K562 (cell line): ENCODE measurements at regions not wholly inside any gene's neighbourhood (a gene's known extent, or its start where the extent isn't known, plus 50 kb on each side); places are given as distances from the start of the nearest gene placed in this dataset.

Experiments used
- ATAC-seq: fragments of 200-7000 bp; cut with Tn5 transposase; 3 replicates; pipeline ENCODE4 v1.9.1; 2020; ENCODE audit warnings: moderate library complexity
- BruUV-seq: library from RNA; stranded (reverse); fragments of 400-500 nt; replicated peaks from 2 replicates; lab custom pipeline; 2021; lab: Mats Ljungman, UMichigan
- CTCF ChIA-PET: fragments of 300-600 bp; formaldehyde crosslinking; extraction: SDS; loops from one replicate; lab custom pipeline; 2021; ENCODE audit warnings: low intra/inter-chr PET ratio; lab: Yijun Ruan, JAX
- POLR2A ChIA-PET: fragments of 300-600, 350-650 bp; sonication (Branson Sonifier 250); formaldehyde crosslinking; extraction: SDS; loops from one replicate; lab custom pipeline; 2021; ENCODE audit warnings: antibody characterized with exemption, inconsistent platforms; lab: Yijun Ruan, JAX
- DNase-seq, 4 experiments: peaks; one replicate each; pipeline versions ENCODE4 v3.0.0 to v3.0.0-alpha.2; 2011 to 2018; ENCODE audit warnings: low spot score in 3 of 4, mixed read lengths in 3 of 4; ENCODE audit errors: extremely low read depth in 1 of 4
- FAIRE-seq: peaks from 2 replicates; lab custom pipeline; 2011; peaks lifted over from hg19 to GRCh38; lab: Jason Lieb, UNC
- H2AFZ ChIP-seq: 2 replicates; pipeline ENCODE4 v1.6.0; 2011; ENCODE audit warnings: low read depth, low read length, control low read depth, inconsistent platforms
- H3K27ac ChIP-seq: fragments of 200-600 bp; 3 replicates; pipeline ENCODE4 v1.8.0; 2011; ENCODE audit warnings: low read depth, mild to moderate bottlenecking, control low read depth, inconsistent platforms, low read length, moderate library complexity, mixed read lengths; ENCODE audit errors: extremely low read depth
- H3K27me3 ChIP-seq, 2 experiments: fragments of 300-600 bp in 1 of 2; 2 replicates in 1 of 2; 3 replicates in 1 of 2; pipeline versions ENCODE4 v1.6.0 to v1.8.0; 2011; ENCODE audit warnings: inconsistent platforms in 2 of 2, low read length in 2 of 2, mild to moderate bottlenecking in 1 of 2, mixed read lengths in 1 of 2, moderate library complexity in 1 of 2; ENCODE audit not compliant: control insufficient read depth in 2 of 2, insufficient read depth in 2 of 2
- H3K36me3 ChIP-seq: fragments of 300-600 bp; 3 replicates; pipeline ENCODE4 v1.8.0; 2011; ENCODE audit warnings: mild to moderate bottlenecking, low read length, inconsistent platforms; ENCODE audit not compliant: control insufficient read depth, insufficient read depth
- H3K4me1 ChIP-seq, 2 experiments: fragments of 200-600 bp in 1 of 2; replicated peaks in 1 of 2; 2 replicates in 1 of 2; 3 replicates in 1 of 2; pipeline versions ENCODE4 v1.5.1 to v1.8.0; 2011; ENCODE audit warnings: inconsistent platforms in 2 of 2, low read length in 2 of 2, mild to moderate bottlenecking in 1 of 2, mixed read lengths in 1 of 2, moderate library complexity in 1 of 2; ENCODE audit not compliant: control insufficient read depth in 2 of 2, insufficient read depth in 2 of 2
- H3K4me2 ChIP-seq: 2 replicates; pipeline ENCODE4 v1.6.1; 2011; ENCODE audit warnings: low read length, control low read depth, inconsistent platforms, mixed read lengths; ENCODE audit not compliant: insufficient read depth
- H3K4me3 ChIP-seq: fragments of 200-600 bp; sonication (generic), shearing (Covaris generic); 2 replicates; pipeline ENCODE4 v1.5.1; 2016; ENCODE audit warnings: control low read depth, inconsistent platforms
- H3K79me2 ChIP-seq: fragments of 200-600 bp; 3 replicates; pipeline ENCODE4 v1.8.0; 2011; ENCODE audit warnings: low read length, inconsistent platforms; ENCODE audit not compliant: control insufficient read depth, insufficient read depth
- H3K9ac ChIP-seq, 2 experiments: 2 replicates each; pipeline versions ENCODE4 v1.6.0 to v1.6.1; 2011; ENCODE audit warnings: low read depth in 2 of 2, low read length in 2 of 2, control low read depth in 1 of 2, inconsistent platforms in 1 of 2, mild to moderate bottlenecking in 1 of 2, mixed read lengths in 1 of 2; ENCODE audit not compliant: insufficient read depth in 1 of 2
- H3K9me1 ChIP-seq: one replicate; pipeline ENCODE4 v1.6.0; 2011; ENCODE audit warnings: inconsistent platforms, mild to moderate bottlenecking, low read length, moderate library complexity; ENCODE audit not compliant: control insufficient read depth, insufficient read depth
- H3K9me3 ChIP-seq: replicated peaks from 2 replicates; pipeline ENCODE4 v1.5.1; 2011; ENCODE audit warnings: low read depth, low read length, inconsistent platforms; ENCODE audit not compliant: control insufficient read depth, insufficient read depth
- H4K20me1 ChIP-seq: replicated peaks from 2 replicates; pipeline ENCODE4 v1.6.1; 2011; ENCODE audit warnings: low read length, inconsistent platforms, mixed read lengths; ENCODE audit not compliant: control insufficient read depth, insufficient read depth
- BRF1 ChIP-seq: IDR thresholded peaks from 3 replicates; pipeline ENCODE4 v1.6.1; 2011; ENCODE audit warnings: borderline replicate concordance, mild to moderate bottlenecking; ENCODE audit not compliant: insufficient read length; ENCODE audit errors: extremely low read depth
- CHD1 ChIP-seq: fragments of 200-600 bp; sonication (generic); IDR thresholded peaks from one replicate; pipeline ENCODE4 v1.6.1; 2012; ENCODE audit warnings: mild to moderate bottlenecking, moderate library complexity, low read length, inconsistent platforms
- E2F1 ChIP-seq: sonication (generic); formaldehyde crosslinking; IDR thresholded peaks from 2 replicates; pipeline ENCODE4 v1.8.1; 2023; ENCODE audit warnings: mild to moderate bottlenecking, missing genetic modification reagents, moderate library complexity
- E2F3 ChIP-seq: fragments of 250-450 bp; sonication (Bioruptor Pico); IDR thresholded peaks from 2 replicates; pipeline ENCODE4 v1.4.0; 2020; ENCODE audit warnings: mild to moderate bottlenecking
- EP300 ChIP-seq: IDR thresholded peaks from 2 replicates; pipeline ENCODE4 v1.6.1; 2012; ENCODE audit warnings: low read length, improper control_type of control experiment
- HDAC2 ChIP-seq: fragments of 450-650 bp; IDR thresholded peaks from 2 replicates; pipeline ENCODE4 v1.6.1; 2016; ENCODE audit warnings: mild to moderate bottlenecking
- LEF1 ChIP-seq: fragments of 450-650 bp; IDR thresholded peaks from 2 replicates; pipeline ENCODE4 v1.6.1; 2016; ENCODE audit warnings: mild to moderate bottlenecking
- MEF2A ChIP-seq: IDR thresholded peaks from 2 replicates; pipeline ENCODE4 v1.6.1; 2011; ENCODE audit warnings: low read depth, mild to moderate bottlenecking, low read length, moderate library complexity; ENCODE audit not compliant: control insufficient read depth
- NELFE ChIP-seq: IDR thresholded peaks from 2 replicates; pipeline ENCODE4 v1.6.1; 2011; ENCODE audit warnings: mild to moderate bottlenecking; ENCODE audit not compliant: insufficient read depth, insufficient read length
- NFRKB ChIP-seq: fragments of 450-650 bp; IDR thresholded peaks from 2 replicates; pipeline ENCODE4 v1.6.1; 2016; ENCODE audit warnings: low read depth
- RBBP5 ChIP-seq: fragments of 200-600 bp; sonication (generic); IDR thresholded peaks from 2 replicates; pipeline ENCODE4 v1.6.1; 2012; ENCODE audit warnings: borderline replicate concordance, mild to moderate bottlenecking, low read length, control low read depth, inconsistent platforms; ENCODE audit not compliant: insufficient read depth, poor library complexity, severe bottlenecking
- SPI1 ChIP-seq: IDR thresholded peaks from 2 replicates; pipeline ENCODE4 v1.6.1; 2011; ENCODE audit warnings: low read depth, low read length, control low read depth, borderline replicate concordance
- ZKSCAN1 ChIP-seq: fragments of 150-350 bp; IDR thresholded peaks from 2 replicates; pipeline ENCODE4 v1.6.1; 2016; ENCODE audit warnings: low read depth, low read length
- ZNF134 ChIP-seq: fragments of 250-450 bp; sonication (Bioruptor Pico); conservative IDR thresholded peaks from 2 replicates; pipeline ENCODE4 v1.4.0; 2020
- ZNF143 ChIP-seq: sonication (generic); formaldehyde crosslinking; IDR thresholded peaks from 2 replicates; pipeline ENCODE4 v1.9.0; 2022; ENCODE audit warnings: mild to moderate bottlenecking, missing genetic modification reagents
- ZNF175 ChIP-seq: fragments of 200-800 bp; sonication (Bioruptor generic); IDR thresholded peaks from 2 replicates; pipeline ENCODE4 v1.6.1; 2016; ENCODE audit warnings: low read depth, mild to moderate bottlenecking, missing genetic modification characterization, missing compliant biosample characterization
- ZNF79 ChIP-seq: fragments of 250-450 bp; sonication (Bioruptor Pico); IDR thresholded peaks from 2 replicates; pipeline ENCODE4 v1.4.0; 2020; ENCODE audit warnings: low read depth, mild to moderate bottlenecking, moderate library complexity
- WGBS: fragments of 100-300 bp; shearing (Covaris generic); methylation state at CpG from one replicate; pipeline ENCODE4 v1.1.6; 2016; ENCODE audit warnings: low coverage, mixed read lengths; ENCODE audit not compliant: insufficient coverage; ENCODE audit errors: missing lambda C conversion rate; 5-methylcytosine and 5-hydroxymethylcytosine counted together
- in situ Hi-C: fragments of 300-500 bp; cut with MboI; formaldehyde crosslinking; loops from 4 replicates; pipeline ENCODE4 v1.15.0; 2018; ENCODE audit warnings: inconsistent platforms, mixed read lengths
- intact Hi-C: fragments of 100-400 bp; cut with micrococcal nuclease; formaldehyde crosslinking; loops from 2 replicates; pipeline ENCODE4 v1.14.2; 2022
- TF ChIP-seq, protein P1 (sequence below): fragments of 450-650 bp; formaldehyde crosslinking; IDR thresholded peaks from 2 replicates; pipeline ENCODE4 v1.4.0; 2020; ENCODE audit warnings: mild to moderate bottlenecking, moderate library complexity

- H3K9me3 ChIP-seq: no peaks in the 10 kb centered on the region
- H3K27ac ChIP-seq: no peak overlapping the region
- ChIA-PET CTCF (no interaction called here), POLR2A (no interaction called here)
- no peak overlapping the region for H2AFZ ChIP-seq
- no peaks in the 10 kb centered on the region for H3K36me3 ChIP-seq
- no peaks in the 10 kb centered on the region for H4K20me1 ChIP-seq
- H3K27me3 ChIP-seq: no peaks in the 10 kb centered on the region
- FAIRE-seq (no peak), DNase-seq (no peak), ATAC-seq (no peak)
- TF ChIP-seq RBBP5 (no peak), MEF2A (no peak), E2F3 (CRISPR knock-in tag) (no peak), NFRKB (no peak), ZNF175 (no peak), ZNF134 (CRISPR knock-in tag) (no peak), ZKSCAN1 (no peak), CHD1 (no peak), EP300 (no peak), ZNF79 (CRISPR knock-in tag) (no peak), BRF1 (no peak), E2F1 (CRISPR knock-in tag) (no peak), LEF1 (no peak), ZNF143 (CRISPR knock-in tag) (no peak), HDAC2 (no peak), NELFE (no peak), SPI1 (no peak)
- TF ChIP-seq, protein P1, sequence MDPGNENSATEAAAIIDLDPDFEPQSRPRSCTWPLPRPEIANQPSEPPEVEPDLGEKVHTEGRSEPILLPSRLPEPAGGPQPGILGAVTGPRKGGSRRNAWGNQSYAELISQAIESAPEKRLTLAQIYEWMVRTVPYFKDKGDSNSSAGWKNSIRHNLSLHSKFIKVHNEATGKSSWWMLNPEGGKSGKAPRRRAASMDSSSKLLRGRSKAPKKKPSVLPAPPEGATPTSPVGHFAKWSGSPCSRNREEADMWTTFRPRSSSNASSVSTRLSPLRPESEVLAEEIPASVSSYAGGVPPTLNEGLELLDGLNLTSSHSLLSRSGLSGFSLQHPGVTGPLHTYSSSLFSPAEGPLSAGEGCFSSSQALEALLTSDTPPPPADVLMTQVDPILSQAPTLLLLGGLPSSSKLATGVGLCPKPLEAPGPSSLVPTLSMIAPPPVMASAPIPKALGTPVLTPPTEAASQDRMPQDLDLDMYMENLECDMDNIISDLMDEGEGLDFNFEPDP (CRISPR knock-in tag): no peak
- no peak overlapping the region for H3K4me3 ChIP-seq
- no peaks in the 10 kb centered on the region for H3K4me1 ChIP-seq
- H3K9ac ChIP-seq: no peak overlapping the region
- 0% methylated on average over 1 of the region's 1 CpG for WGBS
- no TSS peak for BruUV-seq
- H3K4me2 ChIP-seq: no peak overlapping the region
- no peaks in the 10 kb centered on the region for H3K9me1 ChIP-seq
- in situ Hi-C loops: no loop called here
- intact Hi-C loops: no loop called here
- no peaks in the 10 kb centered on the region for H3K79me2 ChIP-seq
Measured at GRCh38 chr10:90289037-90289436, 568.8 kb downstream of the HTR7 start.
